T-cell (primary cell): ENCODE measurements at regions not wholly inside any gene's neighbourhood (a gene's known extent, or its start where the extent isn't known, plus 50 kb on each side); places are given as distances from the start of the nearest gene placed in this dataset.

Experiments used
- ATAC-seq, 4 experiments: fragments of 200-7000 bp in 3 of 4; fragments of 150-1000 bp in 1 of 4; cut with Tn5 transposase; replicated peaks in 1 of 4; 1 replicate in 3 of 4; 2 replicates in 1 of 4; pipeline ENCODE4 v1.10.0; 2021; ENCODE audit warnings: moderate library complexity in 3 of 4, mild to moderate bottlenecking in 2 of 4, moderate number of reproducible peaks in 1 of 4
- CTCF ChIA-PET, 2 donors: fragments of 300-600 bp; sonication (Branson Sonifier 250); formaldehyde crosslinking; loops; one replicate each; lab custom pipeline; 2022; ENCODE audit warnings: antibody characterized with exemption in 2 of 2; lab: Charles Lee
- POLR2A ChIA-PET, 2 donors: fragments of 300-600 bp; sonication (Branson Sonifier 250); formaldehyde crosslinking; loops; one replicate each; lab custom pipeline; 2022; ENCODE audit warnings: antibody characterized with exemption in 2 of 2; lab: Charles Lee
- DNase-seq, 35 experiments: peaks; one replicate each; pipeline versions ENCODE4 v3.0.0 to v3.0.0-alpha.2; 2013 to 2023
- H3K27ac ChIP-seq: one replicate; pipeline ENCODE4 v1.5.1; 2013; ENCODE audit warnings: low read length
- H3K27me3 ChIP-seq, 2 experiments: replicated peaks in 1 of 2; 1 replicate in 1 of 2; 2 replicates in 1 of 2; pipeline versions ENCODE4 v1.6.1 to v1.7.0; 2013; ENCODE audit warnings: low read length in 1 of 2, mixed read lengths in 1 of 2; ENCODE audit not compliant: control insufficient read depth in 2 of 2, insufficient read depth in 2 of 2; ENCODE audit errors: extremely low read depth in 1 of 2
- H3K36me3 ChIP-seq, 2 donors: 1 replicate in 1 of 2; 2 replicates in 1 of 2; pipeline versions ENCODE4 v1.6.1 to v1.7.0; 2013; ENCODE audit warnings: low read length in 1 of 2; ENCODE audit not compliant: control insufficient read depth in 2 of 2, insufficient read depth in 1 of 2; ENCODE audit errors: extremely low read depth in 1 of 2
- H3K4me1 ChIP-seq, 2 experiments: 1 replicate in 1 of 2; 2 replicates in 1 of 2; pipeline versions ENCODE4 v1.6.1 to v1.7.0; 2013; ENCODE audit warnings: low read length in 2 of 2, mixed read lengths in 1 of 2; ENCODE audit not compliant: insufficient read depth in 2 of 2, control insufficient read depth in 1 of 2; ENCODE audit errors: extremely low read depth in 1 of 2
- H3K4me3 ChIP-seq, 2 donors: 1 replicate in 1 of 2; 2 replicates in 1 of 2; pipeline versions ENCODE4 v1.5.1 to v1.7.0; 2013; ENCODE audit warnings: mild to moderate bottlenecking in 2 of 2, low read length in 1 of 2, moderate library complexity in 1 of 2; ENCODE audit not compliant: control insufficient read depth in 1 of 2; ENCODE audit errors: extremely low read depth in 1 of 2
- H3K9me3 ChIP-seq: 2 replicates; pipeline ENCODE4 v1.7.0; 2013
- H3K27ac Mint-ChIP-seq, 2 donors: one replicate each; pipeline ENCODE4 v1.8.0; 2020 to 2021; ENCODE audit warnings: mild to moderate bottlenecking in 2 of 2, mixed read lengths in 2 of 2
- H3K27me3 Mint-ChIP-seq, 2 donors: one replicate each; pipeline ENCODE4 v1.8.0; 2021 to 2022; ENCODE audit warnings: mixed read lengths in 2 of 2
- H3K36me3 Mint-ChIP-seq: one replicate; pipeline ENCODE4 v1.8.0; 2021; ENCODE audit warnings: mixed read lengths
- H3K4me1 Mint-ChIP-seq, 3 donors: one replicate each; pipeline ENCODE4 v1.8.0; 2020 to 2022; ENCODE audit warnings: mixed read lengths in 3 of 3, mild to moderate bottlenecking in 1 of 3
- H3K4me3 Mint-ChIP-seq, 3 donors: one replicate each; pipeline ENCODE4 v1.8.0; 2020 to 2022; ENCODE audit warnings: mild to moderate bottlenecking in 3 of 3, mixed read lengths in 3 of 3, moderate library complexity in 3 of 3
- H3K9me3 Mint-ChIP-seq, 3 donors: one replicate each; pipeline ENCODE4 v1.8.0; 2020 to 2022; ENCODE audit warnings: mixed read lengths in 3 of 3
- WGBS: methylation state at CpG from one replicate; pipeline ENCODE4 v1.1.5; 2013; ENCODE audit warnings: missing lambda C conversion rate; ENCODE audit not compliant: insufficient coverage; 5-methylcytosine and 5-hydroxymethylcytosine counted together

- H3K9me3 ChIP-seq: no peaks in the 10 kb centered on the region
- no peaks in the 10 kb centered on the region for H3K36me3 ChIP-seq
- H3K9me3 Mint-ChIP-seq: peaks cover 11 to 18% (median 14%) of the 10 kb centered on the region in 3 donors
- no peak overlapping the region for H3K4me3 ChIP-seq
- no peak overlapping the region for H3K27ac ChIP-seq
- peaks cover 0 to 12% of the 10 kb centered on the region in 2 experiments for H3K4me1 ChIP-seq
- no peak overlapping the region for H3K4me3 Mint-ChIP-seq
- H3K27me3 Mint-ChIP-seq: peaks cover 0 to under 1% of the 10 kb centered on the region in 2 donors
- ATAC-seq: no peak
- peaks cover 11% of the 10 kb centered on the region for H3K36me3 Mint-ChIP-seq
- peaks cover 11 to 15% (median 15%) of the 10 kb centered on the region in 3 donors for H3K4me1 Mint-ChIP-seq
- CTCF ChIA-PET: no interaction called here
- no peak overlapping the region for H3K27ac Mint-ChIP-seq
- 90% methylated on average over 2 of the region's 3 CpGs for WGBS
- H3K27me3 ChIP-seq: no peaks in the 10 kb centered on the region
- POLR2A ChIA-PET: no interaction called here
- DNase-seq: no peak
These were observed 167.1 kb downstream of the DUSP6 start for GRCh38 chr12:89185181-89185580.

GRCh38 chr12:89183985-89184435, 168.3 kb downstream of the DUSP6 start:
- Mint-ChIP-seq H3K9me3 (peaks cover 10 to 12% (median 11%) of the 10 kb centered on the region in 3 donors), H3K27me3 (peaks cover 0 to 3% of the 10 kb centered on the region in 2 donors), H3K36me3 (peaks cover 8% of the 10 kb centered on the region), H3K4me3 (no peak overlapping the region), H3K4me1 (peaks cover 16 to 19% (median 19%) of the 10 kb centered on the region in 3 donors), H3K27ac (no peak overlapping the region)
- ATAC-seq (no peak), DNase-seq (no peak)
- Histone ChIP-seq H3K27me3 (no peaks in the 10 kb centered on the region), H3K9me3 (no peaks in the 10 kb centered on the region), H3K36me3 (no peaks in the 10 kb centered on the region), H3K4me1 (peaks cover 0 to 17% of the 10 kb centered on the region in 2 experiments), H3K27ac (no peak overlapping the region), H3K4me3 (no peak overlapping the region)
- ChIA-PET CTCF (interaction anchor here (0.6 to 0.7 kb wide), 2 partner anchors 66 to 147 kb away, joined by 3 read pairs; no protein-coding TSS in a partner anchor), POLR2A (no interaction called here)
- no CpG with 5 or more reads among the region's 2 CpGs for WGBS

GRCh38 chr12:89181271-89181920, 170.9 kb downstream of the DUSP6 start:
- Histone ChIP-seq H3K4me3 (no peak overlapping the region), H3K4me1 (peaks cover 0 to 17% of the 10 kb centered on the region in 2 experiments), H3K9me3 (no peaks in the 10 kb centered on the region), H3K27ac (no peak overlapping the region), H3K27me3 (no peaks in the 10 kb centered on the region), H3K36me3 (no peaks in the 10 kb centered on the region)
- Mint-ChIP-seq H3K27me3 (peaks cover 0 to 3% of the 10 kb centered on the region in 2 donors), H3K4me1 (peaks cover 16 to 19% (median 19%) of the 10 kb centered on the region in 3 donors), H3K36me3 (no peaks in the 10 kb centered on the region), H3K4me3 (no peak overlapping the region), H3K9me3 (no peaks in the 10 kb centered on the region), H3K27ac (no peak overlapping the region)
- ChIA-PET CTCF (interaction anchor here in 1 of 2 donors (0.7 kb wide), 1 partner anchor 57 kb away, joined by 3 read pairs; no protein-coding TSS in a partner anchor), POLR2A (interaction anchor here (0.6 kb wide), 2 partner anchors 259 to 1648 kb away, joined by 3 to 5 read pairs; no protein-coding TSS in a partner anchor)
- no CpG with 5 or more reads among the region's 2 CpGs for WGBS
- DNase-seq (no peak), ATAC-seq (no peak)

- no peaks in the 10 kb centered on the region for H3K36me3 ChIP-seq
- H3K9me3 ChIP-seq: no peaks in the 10 kb centered on the region
- Mint-ChIP-seq H3K4me1 (peaks cover 16 to 19% (median 19%) of the 10 kb centered on the region in 3 donors), H3K27me3 (peaks cover 0 to 3% of the 10 kb centered on the region in 2 donors), H3K36me3 (no peaks in the 10 kb centered on the region), H3K4me3 (no peak overlapping the region), H3K9me3 (no peaks in the 10 kb centered on the region), H3K27ac (no peak overlapping the region)
- ChIA-PET CTCF (no interaction called here), POLR2A (no interaction called here)
- H3K4me3 ChIP-seq: no peak overlapping the region
- no peak overlapping the region for H3K27ac ChIP-seq
- no peak for DNase-seq
- H3K27me3 ChIP-seq: no peaks in the 10 kb centered on the region
- ATAC-seq: no peak
- no CpG with 5 or more reads among the region's 2 CpGs for WGBS
- peaks cover 0 to 17% of the 10 kb centered on the region in 2 experiments for H3K4me1 ChIP-seq
These were observed 171.8 kb downstream of the DUSP6 start for GRCh38 chr12:89180496-89180895.

- Mint-ChIP-seq H3K27me3 (peaks cover 0 to 3% of the 10 kb centered on the region in 2 donors), H3K27ac (no peak overlapping the region), H3K4me3 (no peak overlapping the region), H3K4me1 (peaks cover 16 to 19% (median 19%) of the 10 kb centered on the region in 3 donors), H3K9me3 (no peaks in the 10 kb centered on the region), H3K36me3 (no peaks in the 10 kb centered on the region)
- Histone ChIP-seq H3K36me3 (no peaks in the 10 kb centered on the region), H3K27ac (no peak overlapping the region), H3K27me3 (no peaks in the 10 kb centered on the region), H3K4me3 (no peak overlapping the region), H3K9me3 (no peaks in the 10 kb centered on the region), H3K4me1 (peaks cover 0 to 17% of the 10 kb centered on the region in 2 experiments)
- CTCF ChIA-PET: no interaction called here
- no peak for ATAC-seq
- POLR2A ChIA-PET: no interaction called here
- DNase-seq: no peak
- WGBS: 60% methylated on average over 1 of the region's 1 CpG
These were observed 172.3 kb downstream of the DUSP6 start for GRCh38 chr12:89179983-89180382.

GRCh38 chr12:89179245-89179644, 173.1 kb downstream of the DUSP6 start:
- H3K4me3 ChIP-seq: no peak overlapping the region
- H3K4me1 ChIP-seq: peaks cover 0 to 17% of the 10 kb centered on the region in 2 experiments
- no peaks in the 10 kb centered on the region for H3K9me3 ChIP-seq
- no CpG with 5 or more reads among the region's 1 CpG for WGBS
- no peaks in the 10 kb centered on the region for H3K36me3 ChIP-seq
- Mint-ChIP-seq H3K27me3 (peaks cover 0 to 3% of the 10 kb centered on the region in 2 donors), H3K36me3 (no peaks in the 10 kb centered on the region), H3K27ac (no peak overlapping the region), H3K4me3 (no peak overlapping the region), H3K4me1 (peaks cover 16 to 19% (median 19%) of the 10 kb centered on the region in 3 donors), H3K9me3 (no peaks in the 10 kb centered on the region)
- H3K27ac ChIP-seq: no peak overlapping the region
- DNase-seq (no peak), ATAC-seq (no peak)
- POLR2A ChIA-PET: no interaction called here
- CTCF ChIA-PET: interaction anchor here in 1 of 2 donors (0.7 kb wide), 1 partner anchor 66 kb away, joined by 3 read pairs; no protein-coding TSS in a partner anchor
- H3K27me3 ChIP-seq: no peaks in the 10 kb centered on the region
